ENCODE measurements at regions not wholly inside any gene's neighbourhood (a gene's known extent, or its start where the extent isn't known, plus 50 kb on each side); places are given as distances from the start of the nearest gene placed in this dataset.

DNA sequence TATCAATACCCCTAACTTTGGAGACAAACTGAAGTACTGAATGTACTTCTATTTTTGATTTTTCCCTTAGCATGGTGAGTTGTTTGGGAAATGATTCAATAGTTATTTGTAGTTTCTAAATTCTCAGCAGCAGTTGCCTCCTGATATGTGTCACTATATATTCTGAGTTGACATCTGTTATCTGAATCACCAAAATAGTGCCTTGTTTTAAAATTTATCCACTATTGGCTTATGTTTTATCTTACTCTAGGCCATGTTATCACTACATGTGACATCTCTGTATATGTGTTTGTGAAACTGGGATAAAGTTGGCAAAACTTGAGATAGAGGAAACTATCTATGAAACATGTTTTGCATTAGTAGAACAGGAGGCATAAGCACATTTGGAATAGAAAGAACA is 317.6 kb downstream of the TLE4 start:
- no peak for TF ChIP-seq POLR2AphosphoS5 (IDR thresholded peaks at IDR 0.05)
- TF ChIP-seq, protein P1, sequence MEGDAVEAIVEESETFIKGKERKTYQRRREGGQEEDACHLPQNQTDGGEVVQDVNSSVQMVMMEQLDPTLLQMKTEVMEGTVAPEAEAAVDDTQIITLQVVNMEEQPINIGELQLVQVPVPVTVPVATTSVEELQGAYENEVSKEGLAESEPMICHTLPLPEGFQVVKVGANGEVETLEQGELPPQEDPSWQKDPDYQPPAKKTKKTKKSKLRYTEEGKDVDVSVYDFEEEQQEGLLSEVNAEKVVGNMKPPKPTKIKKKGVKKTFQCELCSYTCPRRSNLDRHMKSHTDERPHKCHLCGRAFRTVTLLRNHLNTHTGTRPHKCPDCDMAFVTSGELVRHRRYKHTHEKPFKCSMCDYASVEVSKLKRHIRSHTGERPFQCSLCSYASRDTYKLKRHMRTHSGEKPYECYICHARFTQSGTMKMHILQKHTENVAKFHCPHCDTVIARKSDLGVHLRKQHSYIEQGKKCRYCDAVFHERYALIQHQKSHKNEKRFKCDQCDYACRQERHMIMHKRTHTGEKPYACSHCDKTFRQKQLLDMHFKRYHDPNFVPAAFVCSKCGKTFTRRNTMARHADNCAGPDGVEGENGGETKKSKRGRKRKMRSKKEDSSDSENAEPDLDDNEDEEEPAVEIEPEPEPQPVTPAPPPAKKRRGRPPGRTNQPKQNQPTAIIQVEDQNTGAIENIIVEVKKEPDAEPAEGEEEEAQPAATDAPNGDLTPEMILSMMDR (IDR thresholded peaks at IDR 0.05), result no peak
- no peak for TF ChIP-seq POLR2A (IDR thresholded peaks at IDR 0.05)

Measured in sigmoid colon (tissue), 4 donors.